ENCODE measurements at regions not wholly inside any gene's neighbourhood (a gene's known extent, or its start where the extent isn't known, plus 50 kb on each side); places are given as distances from the start of the nearest gene placed in this dataset.
"Not testable (repeated sequence)": the region's sequence is repeated elsewhere in the genome, so short reads cannot be mapped to it uniquely, and the experiment has no call there.

DNA sequence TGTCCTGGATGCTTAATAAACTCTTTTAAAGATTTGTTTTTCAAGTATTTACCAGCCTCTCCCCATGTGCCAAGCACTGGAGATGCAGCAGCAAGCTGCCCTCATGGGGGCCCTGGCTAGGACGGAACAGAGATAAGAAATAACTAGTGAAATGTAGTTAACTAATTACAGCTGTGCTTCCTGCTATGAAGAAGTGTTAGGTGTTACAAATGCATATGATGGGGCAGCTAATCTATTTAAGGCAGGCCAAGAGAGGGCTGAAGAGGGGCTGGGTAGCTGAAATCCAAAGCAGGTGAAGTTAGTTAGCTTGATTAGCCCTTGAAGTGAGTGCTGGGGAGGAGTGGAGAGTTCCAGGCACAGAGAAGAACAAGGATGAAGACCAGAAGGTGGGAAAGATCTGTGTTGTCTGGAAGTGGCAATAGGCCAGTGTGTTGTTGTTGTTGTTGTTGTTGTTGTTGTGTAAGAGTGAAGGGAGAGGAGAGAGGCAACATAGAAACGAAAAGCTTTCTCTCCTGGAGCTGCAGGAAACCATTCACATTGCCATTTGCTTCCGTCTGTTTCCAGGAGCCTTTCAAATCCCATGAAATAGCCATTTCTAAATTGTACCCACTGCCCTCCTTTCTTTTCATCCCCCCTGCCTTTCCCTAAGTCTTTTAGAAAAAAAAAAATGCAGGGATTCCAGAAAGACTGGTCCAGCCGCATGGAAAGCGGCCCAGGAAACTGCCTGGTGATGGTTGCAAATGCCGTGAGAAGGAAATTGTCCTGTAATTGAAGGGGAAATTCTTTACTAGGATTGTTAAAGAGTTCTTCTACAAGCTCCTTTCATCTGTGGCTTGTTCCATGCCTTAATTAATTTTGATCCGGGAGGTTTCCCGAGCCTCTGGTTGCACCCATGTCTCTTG, 119.6 kb downstream of the TFAP2C start:
- WGBS, 2 donors, result 33 to 42% methylated on average over 8 of the region's 8 CpGs
- Histone ChIP-seq H3K9me3 (no peaks in the 10 kb centered on the region), H3K36me3 (replicated peaks in 1 of 2; ENCODE audit: insufficient read depth in 1 of 2, low read depth in 2 of 2) (no peaks in the 10 kb centered on the region), H3K4me3 (no peak overlapping the region), H3K4me1 (no peaks in the 10 kb centered on the region), H3K27ac (no peak overlapping the region), H3K27me3 (peaks cover 0 to 5% of the 10 kb centered on the region in 2 donors)
- DNase-seq (no peak), ATAC-seq (no peak)
- TF ChIP-seq POLR2A (IDR thresholded peaks at IDR 0.05), result no peak
- TF ChIP-seq, protein P1, sequence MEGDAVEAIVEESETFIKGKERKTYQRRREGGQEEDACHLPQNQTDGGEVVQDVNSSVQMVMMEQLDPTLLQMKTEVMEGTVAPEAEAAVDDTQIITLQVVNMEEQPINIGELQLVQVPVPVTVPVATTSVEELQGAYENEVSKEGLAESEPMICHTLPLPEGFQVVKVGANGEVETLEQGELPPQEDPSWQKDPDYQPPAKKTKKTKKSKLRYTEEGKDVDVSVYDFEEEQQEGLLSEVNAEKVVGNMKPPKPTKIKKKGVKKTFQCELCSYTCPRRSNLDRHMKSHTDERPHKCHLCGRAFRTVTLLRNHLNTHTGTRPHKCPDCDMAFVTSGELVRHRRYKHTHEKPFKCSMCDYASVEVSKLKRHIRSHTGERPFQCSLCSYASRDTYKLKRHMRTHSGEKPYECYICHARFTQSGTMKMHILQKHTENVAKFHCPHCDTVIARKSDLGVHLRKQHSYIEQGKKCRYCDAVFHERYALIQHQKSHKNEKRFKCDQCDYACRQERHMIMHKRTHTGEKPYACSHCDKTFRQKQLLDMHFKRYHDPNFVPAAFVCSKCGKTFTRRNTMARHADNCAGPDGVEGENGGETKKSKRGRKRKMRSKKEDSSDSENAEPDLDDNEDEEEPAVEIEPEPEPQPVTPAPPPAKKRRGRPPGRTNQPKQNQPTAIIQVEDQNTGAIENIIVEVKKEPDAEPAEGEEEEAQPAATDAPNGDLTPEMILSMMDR (IDR thresholded peaks at IDR 0.05), result no peak
- intact Hi-C loops (cut with DNase I), result no loop called here

DNA sequence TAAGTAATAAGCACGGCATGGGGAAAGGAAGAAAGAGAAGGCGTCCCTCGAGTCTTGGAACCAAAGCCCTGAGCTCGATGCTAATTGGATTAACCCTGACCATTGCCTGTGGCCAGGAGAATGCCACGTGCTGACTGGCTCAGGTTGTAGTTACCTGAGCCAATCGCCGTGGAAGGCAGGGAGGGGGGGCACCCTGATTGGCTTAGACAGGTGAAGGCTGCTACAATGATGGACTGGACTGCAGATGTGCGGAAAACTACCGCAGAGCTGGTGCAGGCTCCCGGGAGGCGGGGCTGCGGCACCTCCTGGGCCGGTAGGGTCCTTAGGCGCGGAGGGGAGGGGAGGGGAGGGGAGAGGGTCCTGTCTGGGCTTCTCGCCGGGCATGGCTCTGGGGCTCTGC, 121.3 kb downstream of the TFAP2C start:
- Histone ChIP-seq H3K9me3 (no peaks in the 10 kb centered on the region), H3K27ac (no peak overlapping the region), H3K27me3 (peaks cover 0 to 5% of the 10 kb centered on the region in 2 donors), H3K36me3 (replicated peaks in 1 of 2; ENCODE audit: insufficient read depth in 1 of 2, low read depth in 2 of 2) (no peaks in the 10 kb centered on the region), H3K4me3 (no peak overlapping the region), H3K4me1 (no peaks in the 10 kb centered on the region)
- TF ChIP-seq POLR2A (IDR thresholded peaks at IDR 0.05), result no peak
- TF ChIP-seq, protein P1 (IDR thresholded peaks at IDR 0.05), result no peak
- 18 to 30% methylated on average over 11 to 16 of the region's 17 CpGs for WGBS, 2 donors
- no peak for DNase-seq
- intact Hi-C loops (cut with DNase I), result no loop called here
- ATAC-seq, result no peak

DNA sequence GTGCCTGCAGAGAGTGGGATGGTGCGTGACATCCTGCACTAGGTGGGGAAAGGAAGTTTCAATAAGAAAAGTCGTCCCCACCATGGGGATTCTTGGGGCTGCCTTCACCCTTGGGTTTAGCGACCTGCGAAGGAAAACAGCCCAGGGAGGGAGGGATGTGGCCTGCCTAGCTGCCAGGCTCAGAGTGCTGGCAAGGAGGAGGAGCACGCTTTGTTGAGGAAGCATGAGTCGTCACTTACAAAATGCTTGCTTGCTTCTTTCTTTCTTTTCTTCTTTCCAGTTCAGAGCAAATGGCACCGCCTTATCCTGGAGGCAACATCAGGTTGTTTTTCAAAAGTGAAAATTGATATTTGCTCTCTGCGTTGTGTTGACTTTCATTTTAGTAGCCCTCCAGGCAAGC, 123.2 kb downstream of the TFAP2C start:
- intact Hi-C loops (cut with DNase I), result no loop called here
- no peak overlapping the region for H3K4me3 ChIP-seq
- TF ChIP-seq, protein P1 (IDR thresholded peaks at IDR 0.05), result no peak
- TF ChIP-seq POLR2A (IDR thresholded peaks at IDR 0.05), result no peak
- H3K27ac ChIP-seq, result no peak overlapping the region
- H3K9me3 ChIP-seq, result no peaks in the 10 kb centered on the region
- no peak for DNase-seq
- peaks cover 0 to 5% of the 10 kb centered on the region in 2 donors for H3K27me3 ChIP-seq
- WGBS, 2 donors, result 38 to 43% methylated on average over 8 of the region's 8 CpGs
- no peak for ATAC-seq
- H3K36me3 ChIP-seq (replicated peaks in 1 of 2; ENCODE audit: insufficient read depth in 1 of 2, low read depth in 2 of 2), result no peaks in the 10 kb centered on the region
- H3K4me1 ChIP-seq, result no peaks in the 10 kb centered on the region

DNA sequence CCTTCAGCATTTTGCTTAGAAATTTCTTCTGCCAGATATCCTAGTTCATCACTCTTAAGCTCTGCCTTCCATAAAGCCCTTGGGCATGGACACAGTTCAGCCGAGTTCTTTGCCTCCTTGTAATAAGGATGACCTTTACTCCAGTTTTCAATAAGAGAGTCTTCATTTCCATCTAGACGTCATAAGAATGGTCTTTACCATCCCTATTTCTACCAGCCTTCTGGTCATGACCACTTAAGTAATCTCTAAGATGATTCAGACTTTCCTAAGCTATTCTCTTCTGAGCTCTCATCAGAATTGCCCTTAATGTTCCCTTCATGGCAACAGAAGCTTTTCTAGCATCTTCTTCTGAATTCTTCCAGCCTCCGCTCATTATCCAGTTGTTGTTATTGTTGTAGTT, 126.1 kb downstream of the TFAP2C start:
- WGBS, 2 donors, result 39 to 72% methylated on average over 3 of the region's 3 CpGs
- intact Hi-C loops (cut with DNase I), result no loop called here
- Histone ChIP-seq H3K4me1 (no peaks in the 10 kb centered on the region), H3K36me3 (replicated peaks in 1 of 2; ENCODE audit: insufficient read depth in 1 of 2, low read depth in 2 of 2) (no peaks in the 10 kb centered on the region), H3K27ac (no peak overlapping the region), H3K27me3 (peaks cover 0 to 5% of the 10 kb centered on the region in 2 donors), H3K4me3 (no peak overlapping the region), H3K9me3 (no peaks in the 10 kb centered on the region)
- ATAC-seq (no peak), DNase-seq (no peak)
- TF ChIP-seq, protein P1 (IDR thresholded peaks at IDR 0.05), result no peak
- TF ChIP-seq POLR2A (IDR thresholded peaks at IDR 0.05), result no peak

DNA sequence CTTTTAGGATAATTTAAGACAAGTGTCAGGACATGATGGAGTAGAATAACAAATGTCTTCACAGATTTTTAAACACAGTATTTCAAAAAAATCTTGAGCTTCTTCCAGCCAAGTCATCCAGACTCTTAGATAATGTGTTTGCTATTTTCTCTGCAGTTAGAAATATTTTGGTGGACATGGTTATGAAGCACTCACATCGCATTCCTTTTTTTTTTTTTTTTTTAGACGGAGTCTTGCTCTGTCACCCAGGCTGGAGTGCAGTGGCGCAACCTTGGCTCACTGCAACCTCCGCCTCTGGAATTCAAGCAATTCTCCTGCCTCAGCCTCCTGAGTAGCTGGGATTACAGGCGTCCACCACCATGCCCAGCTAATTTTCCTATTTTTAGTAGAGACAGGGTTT, 127.6 kb downstream of the TFAP2C start:
- H3K27ac ChIP-seq; intact Hi-C loops (cut with DNase I); H3K4me3 ChIP-seq; H3K27me3 ChIP-seq; ATAC-seq; H3K9me3 ChIP-seq; H3K36me3 ChIP-seq (replicated peaks in 1 of 2; ENCODE audit: insufficient read depth in 1 of 2, low read depth in 2 of 2); DNase-seq; H3K4me1 ChIP-seq: not testable (repeated sequence)
- WGBS, 2 donors, result 73 to 83% methylated on average over 5 of the region's 5 CpGs
